Neural cell (in vitro differentiated cells): ENCODE measurements at regions not wholly inside any gene's neighbourhood (a gene's known extent, or its start where the extent isn't known, plus 50 kb on each side); places are given as distances from the start of the nearest gene placed in this dataset.

Experiments
- H2AFZ ChIP-seq: fragments of 200-600, 300-800 bp; sonication (generic), shearing (Covaris generic); 2 replicates; pipeline ENCODE4 v1.6.0; 2014; ENCODE audit warnings: low read depth, mild to moderate bottlenecking, antibody characterized with exemption, low read length, moderate library complexity
- H3F3A ChIP-seq: fragments of 200-600 bp; shearing (Covaris generic); 2 replicates; pipeline ENCODE4 v1.6.1; 2016; ENCODE audit warnings: mild to moderate bottlenecking, moderate library complexity, mixed read lengths, antibody characterized with exemption, low read length; ENCODE audit not compliant: insufficient read depth, poor library complexity, severe bottlenecking
- H3K27ac ChIP-seq: fragments of 200-600, 300-800 bp; sonication (generic), shearing (Covaris generic); 2 replicates; pipeline ENCODE4 v1.5.1; 2014; ENCODE audit warnings: mild to moderate bottlenecking, low read length, moderate library complexity
- H3K27me3 ChIP-seq: fragments of 300-800, 200-600 bp; sonication (generic), shearing (Covaris generic); 2 replicates; pipeline ENCODE4 v1.6.0; 2014; ENCODE audit warnings: mild to moderate bottlenecking, low read depth, low read length, moderate library complexity; ENCODE audit not compliant: insufficient read depth
- H3K36me3 ChIP-seq: fragments of 300-800, 200-600 bp; sonication (generic), shearing (Covaris generic); 2 replicates; pipeline ENCODE4 v1.5.1; 2014; ENCODE audit warnings: mild to moderate bottlenecking, antibody characterized with exemption, low read length, moderate library complexity; ENCODE audit not compliant: insufficient read depth
- H3K4me2 ChIP-seq: fragments of 300-800, 200-600 bp; sonication (generic), shearing (Covaris generic); 2 replicates; pipeline ENCODE4 v1.6.0; 2014; ENCODE audit warnings: mild to moderate bottlenecking, low read length
- H3K4me3 ChIP-seq: fragments of 300-800, 200-600 bp; sonication (generic), shearing (Covaris generic); 2 replicates; pipeline ENCODE4 v1.5.1; 2014; ENCODE audit warnings: mild to moderate bottlenecking, low read length, moderate library complexity
- H3K79me2 ChIP-seq: fragments of 200-600 bp; shearing (Covaris generic); replicated peaks from 2 replicates; pipeline ENCODE4 v1.6.0; 2014; ENCODE audit warnings: mild to moderate bottlenecking, low read length, moderate library complexity; ENCODE audit not compliant: insufficient read depth
- H3K9ac ChIP-seq: fragments of 300-800, 200-600 bp; sonication (generic), shearing (Covaris generic); 2 replicates; pipeline ENCODE4 v1.6.1; 2016; ENCODE audit warnings: mild to moderate bottlenecking, low read length, mixed read lengths
- H3K9me2 ChIP-seq: fragments of 200-600 bp; shearing (Covaris generic); 2 replicates; pipeline ENCODE4 v1.6.1; 2016; ENCODE audit warnings: mild to moderate bottlenecking, low read length, mixed read lengths; ENCODE audit not compliant: insufficient read depth
- H3K9me3 ChIP-seq: fragments of 200-600, 300-800 bp; sonication (generic), shearing (Covaris generic); 2 replicates; pipeline ENCODE4 v1.6.1; 2016; ENCODE audit warnings: mild to moderate bottlenecking, mixed run types, low read length, moderate library complexity, mixed read lengths
- H4K20me1 ChIP-seq: fragments of 200-600 bp; shearing (Covaris generic); 2 replicates; pipeline ENCODE4 v1.6.1; 2016; ENCODE audit warnings: mild to moderate bottlenecking, mixed run types; ENCODE audit not compliant: insufficient read depth
- CTCF ChIP-seq: fragments of 450-650 bp; IDR thresholded peaks from 2 replicates; pipeline ENCODE4 v1.5.1; 2014; ENCODE audit warnings: antibody characterized with exemption, mild to moderate bottlenecking, moderate library complexity; ENCODE audit not compliant: poor library complexity, severe bottlenecking
- EP300 ChIP-seq: fragments of 450-650 bp; conservative IDR thresholded peaks from 2 replicates; pipeline ENCODE4 v1.6.1; 2014; ENCODE audit warnings: antibody characterized with exemption, mild to moderate bottlenecking, moderate library complexity; ENCODE audit not compliant: poor library complexity, severe bottlenecking
- EZH2 ChIP-seq: fragments of 200-600, 300-800 bp; shearing (Covaris generic), sonication (generic); IDR thresholded peaks from 2 replicates; pipeline ENCODE4 v1.6.1; 2014; ENCODE audit warnings: antibody characterized with exemption, low read length, borderline replicate concordance, mild to moderate bottlenecking; ENCODE audit not compliant: insufficient read depth, poor library complexity, severe bottlenecking
- MXI1 ChIP-seq: fragments of 450-650 bp; conservative IDR thresholded peaks from 2 replicates; pipeline ENCODE4 v1.6.1; 2014; ENCODE audit warnings: antibody characterized with exemption, mild to moderate bottlenecking; ENCODE audit not compliant: poor library complexity, severe bottlenecking
- POLR2AphosphoS5 ChIP-seq: IDR thresholded peaks from 2 replicates; pipeline ENCODE4 v1.6.1; 2012
- RAD21 ChIP-seq: fragments of 450-650 bp; conservative IDR thresholded peaks from 2 replicates; pipeline ENCODE4 v1.6.1; 2014; ENCODE audit warnings: antibody characterized with exemption, mild to moderate bottlenecking, moderate library complexity
- REST ChIP-seq: IDR thresholded peaks from 2 replicates; pipeline ENCODE4 v1.6.1; 2012; ENCODE audit warnings: borderline replicate concordance
- SMC3 ChIP-seq: fragments of 450-650 bp; conservative IDR thresholded peaks from 2 replicates; pipeline ENCODE4 v1.6.1; 2014; ENCODE audit warnings: antibody characterized with exemption, mild to moderate bottlenecking, moderate library complexity; ENCODE audit not compliant: poor library complexity
- TAF1 ChIP-seq: IDR thresholded peaks from 2 replicates; pipeline ENCODE4 v1.6.1; 2012; ENCODE audit warnings: low read depth

- Histone ChIP-seq H3K79me2 (no peaks in the 10 kb centered on the region), H3K4me3 (no peak overlapping the region), H3K9me3 (no peaks in the 10 kb centered on the region), H3K9ac (no peak overlapping the region), H4K20me1 (no peaks in the 10 kb centered on the region), H2AFZ (no peak overlapping the region), H3K27ac (no peak overlapping the region), H3K27me3 (no peaks in the 10 kb centered on the region), H3F3A (no peaks in the 10 kb centered on the region), H3K4me2 (no peak overlapping the region), H3K36me3 (no peaks in the 10 kb centered on the region), H3K9me2 (no peaks in the 10 kb centered on the region)
- no peak for TF ChIP-seq EP300
- TF ChIP-seq EZH2, result no peak
- no peak for TF ChIP-seq REST
- TF ChIP-seq POLR2AphosphoS5, result no peak
- no peak for TF ChIP-seq SMC3
- TF ChIP-seq RAD21, result no peak
- no peak for TF ChIP-seq TAF1
- TF ChIP-seq MXI1, result no peak
- TF ChIP-seq CTCF, result no peak
Measured at GRCh38 chr4:24650849-24651640, 66.7 kb upstream of the DHX15 start.

GRCh38 chr4:24655326-24655725, 71.0 kb upstream of the DHX15 start:
- Histone ChIP-seq H4K20me1 (no peaks in the 10 kb centered on the region), H3K4me2 (no peak overlapping the region)

More at GRCh38 chr4:24655326-24655725, 71.0 kb upstream of the DHX15 start:
- no peak overlapping the region for H3K4me3 ChIP-seq
- H3K9me3 ChIP-seq, result no peaks in the 10 kb centered on the region
- H3K36me3 ChIP-seq, result no peaks in the 10 kb centered on the region
- no peak overlapping the region for H3K27ac ChIP-seq
- no peaks in the 10 kb centered on the region for H3F3A ChIP-seq
- H3K79me2 ChIP-seq, result no peaks in the 10 kb centered on the region
- no peak overlapping the region for H3K9ac ChIP-seq
- H2AFZ ChIP-seq, result no peak overlapping the region
- TF ChIP-seq RAD21, result no peak
- TF ChIP-seq EP300, result no peak
- no peak for TF ChIP-seq MXI1
- TF ChIP-seq SMC3, result no peak
- TF ChIP-seq EZH2, result no peak
- TF ChIP-seq POLR2AphosphoS5, result no peak
- no peak for TF ChIP-seq CTCF
- no peak for TF ChIP-seq REST
- no peak for TF ChIP-seq TAF1
- H3K27me3 ChIP-seq, result no peaks in the 10 kb centered on the region
- H3K9me2 ChIP-seq, result no peaks in the 10 kb centered on the region
